ENCODE measurements at regions not wholly inside any gene's neighbourhood (a gene's known extent, or its start where the extent isn't known, plus 50 kb on each side); places are given as distances from the start of the nearest gene placed in this dataset.
"Not testable (repeated sequence)": the region's sequence is repeated elsewhere in the genome, so short reads cannot be mapped to it uniquely, and the experiment has no call there.

- DNase-seq (ENCODE audit: low read depth) = no peak
Measured at GRCh38 chr16:61002479-61003204, 1033.6 kb downstream of the CDH8 start.

DNA sequence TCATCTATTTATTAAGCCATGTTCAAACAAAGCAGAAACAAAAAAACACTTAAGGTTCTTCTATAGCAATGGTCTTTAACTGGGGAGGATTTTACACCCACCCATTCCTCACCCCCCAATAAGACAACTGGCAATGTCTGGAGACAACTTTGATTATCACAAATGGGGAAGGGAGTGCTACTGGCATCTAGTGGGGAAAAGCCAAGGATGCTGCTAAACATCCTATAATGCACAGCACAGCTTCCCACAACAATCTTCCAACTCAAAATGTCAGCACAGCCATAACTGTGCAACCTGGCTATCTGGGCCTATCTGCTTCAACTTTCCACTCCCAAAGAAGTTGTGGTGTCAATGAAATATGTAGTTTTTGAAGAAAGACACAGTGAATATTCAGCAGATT is 1044.4 kb downstream of the CDH8 start:
- DNase-seq (ENCODE audit: low read depth) = no peak

GRCh38 chr16:60989592-60989991 is 1046.6 kb downstream of the CDH8 start:
- no peak for DNase-seq (ENCODE audit: low read depth)

GRCh38 chr16:60979119-60979518 is 1057.1 kb downstream of the CDH8 start:
- DNase-seq (ENCODE audit: low read depth) = no peak

GRCh38 chr16:60949800-60950199 is 1086.4 kb downstream of the CDH8 start:
- DNase-seq (ENCODE audit: low read depth) = no peak

DNA sequence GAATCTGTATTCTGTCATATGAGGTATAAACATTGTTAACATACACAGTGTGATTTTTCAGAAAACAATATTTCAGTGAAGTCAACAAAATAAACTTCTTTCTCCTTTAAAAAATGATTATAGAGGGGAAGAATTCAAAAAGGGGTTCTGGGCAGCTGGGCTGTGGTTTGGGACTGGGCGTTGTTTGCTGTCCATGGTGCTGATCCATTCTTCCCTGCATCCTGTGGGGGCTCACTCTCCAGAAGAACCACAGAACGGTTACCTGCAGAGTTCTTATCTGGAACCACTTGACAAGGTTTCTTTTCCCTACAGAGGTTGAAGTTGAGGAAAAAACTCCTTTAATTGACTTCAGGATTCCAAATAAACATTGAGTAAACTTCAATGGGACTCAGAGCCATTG is 1091.0 kb downstream of the CDH8 start:
- DNase-seq (ENCODE audit: low read depth) = peak; percentile 1

DNA sequence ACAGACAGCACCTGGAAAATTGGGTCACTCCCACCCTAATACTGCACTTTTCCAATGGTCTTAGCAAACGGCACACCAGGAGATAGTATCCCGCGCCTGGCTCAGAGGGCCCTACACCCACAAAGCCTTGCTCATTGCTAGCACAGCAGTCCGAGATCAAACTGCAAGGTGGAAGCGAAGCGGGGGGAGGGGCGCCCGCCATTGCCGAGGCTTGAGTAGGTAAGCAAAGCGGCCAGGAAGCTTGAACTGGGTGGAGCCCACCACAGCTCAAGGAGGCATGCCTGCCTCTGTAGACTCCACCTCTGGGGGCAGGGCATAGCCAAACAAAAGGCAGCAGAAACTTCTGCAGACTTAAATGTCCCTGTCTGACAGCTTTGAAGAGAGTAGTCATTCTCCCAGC is 1100.0 kb downstream of the CDH8 start:
- DNase-seq (ENCODE audit: low read depth) = not testable (repeated sequence)

DNA sequence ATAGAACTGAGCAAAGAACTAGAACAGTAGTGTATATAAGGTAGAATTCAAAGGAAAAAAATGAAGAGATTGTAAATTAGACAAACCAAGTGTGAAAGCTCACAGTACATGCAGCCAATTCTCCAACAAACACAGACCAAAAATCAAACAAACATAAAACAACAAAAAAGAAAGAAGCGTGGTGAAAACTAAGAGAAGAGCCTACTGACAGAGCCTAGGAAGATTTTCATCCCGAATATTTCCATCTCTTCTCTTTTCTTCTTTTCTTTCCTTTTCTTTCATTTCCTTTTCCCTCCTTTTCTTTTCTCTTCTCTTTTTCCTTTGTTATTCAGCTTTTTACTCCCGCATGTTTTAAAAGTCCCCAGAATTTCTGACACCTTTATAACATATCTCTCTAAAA is 1103.6 kb downstream of the CDH8 start:
- no peak for DNase-seq (ENCODE audit: low read depth)

- DNase-seq (ENCODE audit: low read depth) = no peak
Measured at GRCh38 chr16:60930291-60930690, 1105.9 kb downstream of the CDH8 start.

DNA sequence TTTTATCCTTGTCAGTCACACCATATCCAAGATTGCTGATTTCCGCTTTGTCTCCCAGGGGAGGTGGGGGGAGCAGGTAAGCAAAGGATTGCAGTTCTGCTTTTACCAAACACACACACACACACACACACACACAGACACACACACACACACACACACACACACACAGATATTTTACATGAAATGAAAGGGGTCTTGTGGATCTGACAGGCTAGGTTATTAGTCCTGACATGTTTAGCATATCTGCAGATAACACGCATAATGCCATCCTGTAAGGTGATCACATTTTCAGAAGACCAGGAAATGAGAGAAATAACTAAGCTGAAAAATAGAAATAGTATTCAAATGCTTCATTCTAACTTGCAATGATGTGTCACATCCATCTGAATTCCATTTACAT is 1113.3 kb downstream of the CDH8 start:
- DNase-seq (ENCODE audit: low read depth) = no peak

DNA sequence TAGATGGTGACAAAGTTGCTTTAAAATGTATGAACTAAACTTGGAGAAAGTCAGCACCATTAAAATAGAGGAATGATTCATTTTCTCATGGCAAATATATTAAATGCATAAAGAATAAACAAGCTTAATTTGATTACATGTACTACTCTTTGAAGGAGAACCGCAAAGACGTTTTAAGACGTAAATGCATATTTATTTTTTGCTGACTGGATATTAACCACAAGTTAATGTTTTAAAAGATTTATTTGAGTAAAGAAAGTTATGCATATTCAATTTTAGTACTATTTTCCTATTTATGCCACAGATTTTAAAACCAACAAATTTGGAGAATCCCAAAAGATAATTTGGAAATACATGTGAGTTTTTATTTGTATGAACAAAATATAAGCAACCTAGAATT is 1121.9 kb downstream of the CDH8 start:
- no peak for DNase-seq (ENCODE audit: low read depth)

DNA sequence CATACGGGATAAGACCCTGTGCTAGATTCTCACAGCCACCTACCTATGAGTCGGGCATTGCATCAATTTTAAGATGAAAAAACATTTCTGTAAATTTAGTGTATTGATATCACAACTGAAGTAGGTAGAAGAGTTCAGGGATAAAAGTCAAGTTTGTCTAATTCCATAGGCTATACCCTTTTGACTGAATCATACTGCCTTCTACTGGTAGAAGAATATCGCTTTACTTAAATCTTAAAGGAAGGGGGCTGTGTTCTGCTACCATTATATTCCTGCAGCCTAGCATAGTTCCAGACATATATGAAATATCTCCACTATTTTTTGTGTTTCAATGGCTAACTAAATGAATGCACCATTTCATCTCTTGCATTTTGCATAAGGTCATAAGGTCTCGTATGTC is 1128.6 kb downstream of the CDH8 start:
- DNase-seq (ENCODE audit: low read depth) = no peak

DNA sequence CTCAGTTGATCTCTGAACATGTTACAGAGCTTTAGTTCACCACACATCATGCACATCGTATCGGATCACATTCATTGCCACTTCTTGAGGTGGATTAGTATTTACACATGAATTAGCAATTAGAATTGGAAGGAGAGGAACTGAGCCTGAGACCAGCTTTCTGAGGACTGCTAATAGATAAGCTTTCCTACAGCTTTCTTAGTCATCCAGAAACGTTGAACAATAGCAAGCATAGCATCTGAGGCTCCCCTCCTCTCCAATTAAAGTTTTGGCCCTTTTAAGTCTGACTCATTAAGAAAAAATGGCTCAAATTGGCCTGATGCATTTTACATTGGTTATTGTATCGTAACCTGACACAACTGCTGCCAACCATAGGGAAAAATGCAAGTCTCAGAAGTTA is 1130.4 kb downstream of the CDH8 start:
- DNase-seq (ENCODE audit: low read depth) = no peak

- DNase-seq (ENCODE audit: low read depth) = no peak
Measured at GRCh38 chr16:60902114-60902513, 1134.1 kb downstream of the CDH8 start.

GRCh38 chr16:60882816-60883215 is 1153.4 kb downstream of the CDH8 start:
- DNase-seq (ENCODE audit: low read depth) = no peak

- DNase-seq (ENCODE audit: low read depth) = no peak
Measured at GRCh38 chr16:60852635-60853034, 1183.6 kb downstream of the CDH8 start.

DNA sequence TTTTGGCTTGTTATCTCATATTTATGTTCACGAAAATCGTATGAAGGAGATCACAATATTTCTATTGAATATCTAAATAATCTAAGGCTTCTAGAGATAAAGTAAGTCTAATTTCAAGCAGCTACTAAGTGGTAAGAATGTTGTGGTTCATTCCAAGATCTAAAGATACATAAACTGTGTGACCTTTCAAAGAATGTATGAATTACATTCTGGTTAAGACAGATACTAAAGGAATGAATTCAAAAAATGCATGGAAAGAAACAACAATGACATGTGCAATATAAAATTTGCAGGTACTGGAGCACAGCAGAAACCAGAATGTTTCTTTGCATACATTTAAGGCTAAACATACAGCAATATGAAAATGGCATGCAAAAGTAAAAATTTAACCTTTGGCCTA is 1214.6 kb downstream of the CDH8 start:
- DNase-seq (ENCODE audit: low read depth) = no peak

DNA sequence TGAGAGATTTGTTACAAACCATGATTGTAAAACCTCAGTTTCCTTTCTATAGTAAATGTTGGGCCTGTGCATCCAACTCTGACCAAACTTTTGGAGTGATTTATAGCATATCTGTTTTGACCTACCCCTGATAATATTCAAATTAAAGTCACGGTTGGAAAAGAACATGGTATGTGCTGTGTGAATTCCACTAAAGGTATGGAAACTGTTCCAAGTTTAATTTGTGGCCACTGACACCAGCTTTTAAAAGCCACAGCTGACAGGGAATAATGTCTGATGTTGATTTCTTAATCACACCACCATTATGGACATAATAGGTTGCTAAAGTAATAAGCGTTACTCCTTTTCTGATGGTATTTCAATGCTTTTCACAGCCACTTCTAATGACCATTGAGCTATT is 1215.9 kb downstream of the CDH8 start:
- no peak for DNase-seq (ENCODE audit: low read depth)

GRCh38 chr16:60818465-60818864 is 1217.8 kb downstream of the CDH8 start:
- DNase-seq (ENCODE audit: low read depth) = no peak

- DNase-seq (ENCODE audit: low read depth) = no peak
Measured at GRCh38 chr16:60816461-60816860, 1219.8 kb downstream of the CDH8 start.

DNA sequence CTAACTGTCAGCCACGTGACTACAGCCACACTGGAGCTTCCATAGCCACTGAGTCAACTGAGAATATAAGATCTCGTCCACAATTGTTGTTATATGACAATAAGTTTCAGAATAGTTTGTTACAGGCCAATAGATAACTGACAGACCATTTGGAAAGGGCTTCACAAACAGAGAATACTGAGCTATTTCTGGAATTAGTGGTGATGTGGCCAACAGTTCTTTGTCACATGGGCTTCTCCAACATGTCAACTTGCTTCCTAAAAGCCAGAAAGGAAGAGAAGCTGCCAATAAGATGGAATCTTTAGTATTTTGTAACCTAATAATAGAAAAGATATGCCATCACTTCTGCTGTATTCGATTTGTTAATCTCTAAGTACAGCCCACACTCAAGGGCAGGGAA is 1220.4 kb downstream of the CDH8 start:
- no peak for DNase-seq (ENCODE audit: low read depth)

DNA sequence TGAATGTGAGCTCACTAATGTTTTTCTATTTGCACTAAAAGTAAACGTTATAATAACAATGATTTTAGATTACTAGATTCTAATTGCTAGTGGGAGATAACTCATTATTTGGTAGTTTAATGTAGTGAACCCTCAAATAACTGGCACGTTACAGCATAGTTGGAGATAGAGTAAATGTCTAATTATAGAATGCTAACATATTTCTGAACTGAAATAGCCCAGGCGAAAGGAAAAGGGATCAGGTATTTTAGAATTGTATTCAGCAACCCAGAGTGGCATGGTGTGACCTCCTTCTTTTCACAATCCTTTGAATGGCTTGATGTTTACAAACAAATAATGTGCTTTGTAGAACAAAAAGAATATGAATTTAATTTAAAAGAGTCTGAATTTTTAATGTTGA is 1221.2 kb downstream of the CDH8 start:
- no peak for DNase-seq (ENCODE audit: low read depth)

GRCh38 chr16:60811657-60812056 is 1224.6 kb downstream of the CDH8 start:
- DNase-seq (ENCODE audit: low read depth) = no peak

DNA sequence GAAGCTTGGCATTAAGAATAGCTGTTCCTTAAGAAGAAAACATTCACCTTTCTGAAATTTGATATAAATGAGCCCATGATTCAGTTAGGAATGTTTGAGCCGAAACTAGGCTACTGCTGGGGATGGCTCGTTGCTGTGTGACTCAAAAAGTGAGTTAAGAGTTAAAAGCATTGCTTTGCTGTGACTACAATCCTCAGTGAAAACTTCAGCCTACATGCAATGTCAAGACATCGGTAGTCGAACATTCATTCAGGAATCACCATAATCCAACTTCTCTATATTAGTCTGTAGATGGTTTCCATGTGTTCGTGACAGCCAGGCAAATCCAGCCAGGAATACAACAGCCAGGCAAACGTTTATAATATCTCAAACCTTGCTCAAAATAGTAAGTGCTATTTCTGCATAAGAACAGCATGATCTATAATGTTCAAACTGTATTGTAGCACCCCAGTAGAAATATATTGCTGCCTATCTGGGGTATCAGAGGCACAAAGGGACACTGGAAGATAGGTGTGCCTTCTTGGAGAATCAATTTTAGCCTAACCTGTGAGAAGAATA is 1225.1 kb downstream of the CDH8 start:
- DNase-seq (ENCODE audit: low read depth) = no peak
